GM12874 (cell line): ENCODE measurements at regions not wholly inside any gene's neighbourhood (a gene's known extent, or its start where the extent isn't known, plus 50 kb on each side); places are given as distances from the start of the nearest gene placed in this dataset.

Source experiments
- CTCF ChIP-seq: IDR thresholded peaks from 2 replicates; pipeline ENCODE4 v1.5.1; 2011; ENCODE audit warnings: low read depth, mild to moderate bottlenecking, control low read depth, low read length, moderate library complexity; ENCODE audit not compliant: insufficient read depth

- TF ChIP-seq CTCF = no peak
Observed at GRCh38 chr18:53991805-53992204, 232.7 kb downstream of the MBD2 start.

DNA sequence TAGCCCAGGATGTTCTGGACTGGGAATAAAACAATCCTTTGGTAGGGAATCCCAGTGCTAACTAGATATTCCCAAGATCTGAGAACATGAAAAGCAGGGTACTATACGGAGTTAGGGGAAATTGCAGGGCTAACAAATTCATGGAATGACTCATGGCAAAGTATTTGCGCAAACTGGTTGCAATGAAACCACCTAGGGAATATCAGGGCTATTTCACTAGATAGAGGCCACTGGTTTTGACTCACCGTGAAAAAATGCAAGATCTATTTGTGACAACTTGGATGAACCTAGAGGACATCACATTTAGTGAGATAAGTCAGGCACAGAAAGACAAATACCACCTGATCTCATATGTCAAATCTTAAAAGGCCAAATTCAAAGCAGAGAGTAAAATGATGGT lies 233.3 kb downstream of the MBD2 start:
- TF ChIP-seq CTCF = no peak

- TF ChIP-seq CTCF = no peak
Observed at GRCh38 chr18:53990485-53990884, 234.0 kb downstream of the MBD2 start.

DNA sequence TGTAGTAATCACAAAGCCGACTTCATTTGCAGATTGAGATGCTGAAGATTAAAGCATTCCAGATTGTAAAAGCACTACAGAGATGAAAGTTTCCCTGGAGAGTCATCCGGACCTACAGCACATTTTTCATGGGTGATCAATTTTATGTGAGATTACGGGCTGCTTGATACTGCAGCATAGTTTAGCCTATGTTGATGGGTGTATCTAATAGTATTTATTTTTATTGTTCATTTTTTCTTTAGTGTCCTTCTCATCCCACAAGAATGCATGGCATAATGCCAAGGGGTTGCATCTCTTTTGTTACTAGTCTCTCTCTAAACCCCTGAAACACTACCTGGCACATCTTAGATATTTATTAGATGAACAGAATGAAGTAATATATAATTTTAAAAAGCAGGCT lies 240.4 kb downstream of the MBD2 start:
- no peak for TF ChIP-seq CTCF

DNA sequence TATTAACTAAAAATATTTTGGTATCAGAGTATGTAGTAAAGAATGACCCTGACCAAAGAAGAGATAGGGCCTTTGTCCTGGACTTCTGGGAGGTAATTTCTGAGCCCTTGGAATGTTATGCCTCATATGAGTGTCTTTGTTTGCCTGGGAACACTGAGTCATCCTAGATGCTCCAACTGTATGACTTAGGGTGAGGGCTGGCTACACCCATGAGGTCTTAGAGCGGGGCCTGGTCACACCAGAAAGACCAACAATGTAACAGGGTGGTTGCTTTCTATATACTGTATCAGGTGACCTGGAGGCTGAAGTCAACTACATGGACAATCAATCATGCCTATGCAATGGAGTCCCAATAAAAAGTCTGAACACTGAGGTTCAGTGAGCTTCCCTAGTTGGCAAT lies 253.1 kb downstream of the MBD2 start:
- TF ChIP-seq CTCF = no peak

DNA sequence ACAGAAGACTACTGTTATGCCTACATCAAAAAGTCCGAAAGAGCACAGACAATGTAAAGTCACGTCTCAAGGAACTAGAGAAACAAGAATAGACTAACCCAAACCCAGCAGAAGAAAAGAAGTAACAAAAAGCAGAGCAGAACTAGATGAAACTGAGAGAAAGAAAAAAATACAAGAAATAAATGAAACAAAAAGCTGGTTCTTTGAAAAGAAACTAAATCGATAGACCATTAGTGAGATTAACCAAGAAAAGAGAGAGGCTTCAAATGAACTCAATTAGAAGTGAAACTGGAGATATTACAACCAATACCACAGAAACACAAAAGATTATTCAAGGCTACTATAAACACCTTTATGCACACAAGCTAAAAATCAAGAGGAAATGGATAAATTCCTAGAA lies 271.8 kb downstream of the MBD2 start:
- no peak for TF ChIP-seq CTCF

DNA sequence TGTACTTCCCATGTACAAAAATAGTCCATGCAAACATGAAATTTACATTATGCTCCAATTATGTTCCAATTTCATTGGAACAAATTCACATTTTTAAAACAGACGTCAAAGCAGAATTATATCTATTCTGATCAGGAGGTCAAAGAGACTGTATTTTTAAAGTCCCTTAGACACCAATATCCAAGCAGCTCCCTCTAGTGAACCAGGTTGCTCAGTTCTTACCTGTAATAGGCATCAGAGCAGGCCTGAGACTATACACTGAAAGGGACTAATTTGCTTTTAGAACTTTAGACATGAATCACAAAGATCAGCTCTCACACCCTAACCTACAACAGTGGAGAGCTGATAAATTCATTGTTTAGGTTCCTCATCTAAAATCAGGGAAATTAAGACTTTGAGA lies 273.9 kb downstream of the MBD2 start:
- TF ChIP-seq CTCF = no peak

GRCh38 chr18:53948991-53949390 lies 275.5 kb downstream of the MBD2 start:
- no peak for TF ChIP-seq CTCF
